ENCODE measurements at regions not wholly inside any gene's neighbourhood (a gene's known extent, or its start where the extent isn't known, plus 50 kb on each side); places are given as distances from the start of the nearest gene placed in this dataset.
"Not testable (repeated sequence)": the region's sequence is repeated elsewhere in the genome, so short reads cannot be mapped to it uniquely, and the experiment has no call there.

DNA sequence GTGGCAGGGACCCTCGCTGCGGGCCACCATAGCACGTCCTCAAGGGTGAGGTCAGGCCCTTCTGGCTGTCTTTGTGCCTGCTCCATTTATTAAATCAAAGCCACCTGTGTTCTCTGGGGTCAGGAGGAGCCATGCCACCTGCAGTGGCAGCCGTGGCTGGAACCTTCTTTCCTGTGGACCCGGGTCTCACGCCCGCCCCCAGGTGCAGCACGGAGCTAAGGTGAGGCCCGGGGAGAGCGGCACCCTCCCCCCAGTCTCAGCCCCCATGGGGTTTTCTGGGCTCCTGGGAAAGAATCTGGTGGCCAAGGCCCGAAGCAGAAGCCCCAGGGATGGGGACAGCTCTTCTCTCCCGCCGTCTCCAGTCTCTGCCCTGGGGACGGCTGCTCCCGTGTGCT is 195.4 kb downstream of the LAT start:
- TF ChIP-seq POLR2A (IDR thresholded peaks at IDR 0.05) = not testable (repeated sequence)
- TF ChIP-seq, protein P1, sequence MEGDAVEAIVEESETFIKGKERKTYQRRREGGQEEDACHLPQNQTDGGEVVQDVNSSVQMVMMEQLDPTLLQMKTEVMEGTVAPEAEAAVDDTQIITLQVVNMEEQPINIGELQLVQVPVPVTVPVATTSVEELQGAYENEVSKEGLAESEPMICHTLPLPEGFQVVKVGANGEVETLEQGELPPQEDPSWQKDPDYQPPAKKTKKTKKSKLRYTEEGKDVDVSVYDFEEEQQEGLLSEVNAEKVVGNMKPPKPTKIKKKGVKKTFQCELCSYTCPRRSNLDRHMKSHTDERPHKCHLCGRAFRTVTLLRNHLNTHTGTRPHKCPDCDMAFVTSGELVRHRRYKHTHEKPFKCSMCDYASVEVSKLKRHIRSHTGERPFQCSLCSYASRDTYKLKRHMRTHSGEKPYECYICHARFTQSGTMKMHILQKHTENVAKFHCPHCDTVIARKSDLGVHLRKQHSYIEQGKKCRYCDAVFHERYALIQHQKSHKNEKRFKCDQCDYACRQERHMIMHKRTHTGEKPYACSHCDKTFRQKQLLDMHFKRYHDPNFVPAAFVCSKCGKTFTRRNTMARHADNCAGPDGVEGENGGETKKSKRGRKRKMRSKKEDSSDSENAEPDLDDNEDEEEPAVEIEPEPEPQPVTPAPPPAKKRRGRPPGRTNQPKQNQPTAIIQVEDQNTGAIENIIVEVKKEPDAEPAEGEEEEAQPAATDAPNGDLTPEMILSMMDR (IDR thresholded peaks at IDR 0.05) = not testable (repeated sequence)

All from esophagus squamous epithelium (tissue), 4 donors.